GM12874 (cell line): ENCODE measurements at regions not wholly inside any gene's neighbourhood (a gene's known extent, or its start where the extent isn't known, plus 50 kb on each side); places are given as distances from the start of the nearest gene placed in this dataset.

ENCODE experiments used
- CTCF ChIP-seq: IDR thresholded peaks from 2 replicates; pipeline ENCODE4 v1.5.1; 2011; ENCODE audit warnings: low read depth, mild to moderate bottlenecking, control low read depth, low read length, moderate library complexity; ENCODE audit not compliant: insufficient read depth

DNA sequence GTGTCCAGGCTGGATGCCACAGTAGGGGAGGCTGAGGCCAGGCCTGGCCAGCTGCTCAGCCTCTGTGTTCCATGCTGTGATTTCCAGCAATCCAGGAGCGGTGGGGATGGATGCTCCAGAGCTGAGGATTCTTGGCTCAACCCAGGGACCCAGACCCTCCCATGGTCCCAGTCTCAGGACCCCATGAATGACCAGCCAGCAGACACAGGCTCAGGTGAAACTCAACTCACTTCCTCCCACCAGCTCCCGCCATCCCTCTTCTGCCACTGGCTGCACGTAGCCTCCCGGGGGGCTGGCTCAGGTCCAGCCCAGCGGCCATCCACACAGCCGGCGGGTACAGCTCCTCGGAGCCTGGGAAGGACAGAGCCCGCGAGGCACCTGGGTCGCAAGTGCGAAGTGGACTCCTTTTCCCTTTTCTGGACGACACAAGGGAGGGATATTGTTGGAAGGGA, 54.5 kb upstream of the DACT2 start:
- TF ChIP-seq CTCF = no peak

GRCh38 chr6:168374541-168375071, 55.0 kb upstream of the DACT2 start:
- no peak for TF ChIP-seq CTCF

GRCh38 chr6:168376120-168376519, 56.5 kb upstream of the DACT2 start:
- TF ChIP-seq CTCF = no peak

DNA sequence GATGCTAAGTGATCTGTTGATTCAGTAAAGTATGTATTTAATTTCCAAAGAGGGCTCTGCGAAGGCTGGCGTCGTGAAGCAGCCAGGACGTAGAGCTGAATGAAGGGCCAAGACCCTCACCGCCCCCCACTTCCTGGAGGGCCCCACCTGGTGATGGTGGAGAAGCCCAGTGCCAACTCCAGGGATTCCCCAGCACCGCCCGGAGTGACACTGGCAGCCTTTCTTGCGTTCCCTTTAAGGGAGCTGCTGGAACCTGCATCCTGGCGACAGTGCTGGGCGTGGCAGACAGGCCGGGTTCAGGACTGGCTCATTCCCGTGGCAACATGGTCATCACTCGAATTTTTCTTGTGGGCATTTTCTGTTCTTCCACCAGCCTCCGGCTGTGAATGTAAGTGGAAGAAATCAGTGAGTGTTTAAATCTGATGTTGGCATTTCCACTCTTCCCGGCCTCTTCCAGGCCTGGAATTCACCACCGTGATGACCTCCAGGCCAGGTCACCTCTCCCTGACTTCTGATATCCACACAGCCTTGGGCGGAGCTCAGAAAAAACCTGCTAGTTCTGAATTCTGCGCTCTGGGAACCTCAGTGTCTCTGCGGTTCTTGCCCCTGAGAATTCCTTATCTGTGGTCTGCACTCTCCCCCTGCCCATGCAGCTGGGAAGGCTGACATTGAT, 57.4 kb upstream of the DACT2 start:
- no peak for TF ChIP-seq CTCF

GRCh38 chr6:168377484-168377855, 57.9 kb upstream of the DACT2 start:
- no peak for TF ChIP-seq CTCF

GRCh38 chr6:168377856-168378832, 58.6 kb upstream of the DACT2 start:
- no peak for TF ChIP-seq CTCF

- TF ChIP-seq CTCF = no peak
Measured at GRCh38 chr6:168380956-168381605, 59.9 kb upstream of the SMOC2 start.
